HCT116 (cell line): ENCODE measurements at regions not wholly inside any gene's neighbourhood (a gene's known extent, or its start where the extent isn't known, plus 50 kb on each side); places are given as distances from the start of the nearest gene placed in this dataset.

ENCODE experiments used
- ATAC-seq: fragments of 200-7000 bp; cut with Tn5 transposase; 2 replicates; pipeline ENCODE4 v1.9.1; 2020; ENCODE audit warnings: mild to moderate bottlenecking, moderate library complexity
- BruUV-seq: library from RNA; stranded (reverse); fragments of 400-500 nt; replicated peaks from 2 replicates; lab custom pipeline; 2021; lab: Mats Ljungman, UMichigan
- CTCF ChIA-PET: fragments of 300-600 bp; sonication (Branson Sonifier 250); formaldehyde crosslinking; loops from one replicate; lab custom pipeline; 2021; ENCODE audit warnings: antibody characterized with exemption; lab: Charles Lee
- POLR2A ChIA-PET: fragments of 300-600, 350-600 bp; sonication (Branson Sonifier 250); formaldehyde crosslinking; loops from one replicate; lab custom pipeline; 2021; ENCODE audit warnings: antibody characterized with exemption; lab: Charles Lee
- RAD21 ChIA-PET, 2 experiments: fragments of 300-600 bp; sonication (Branson Sonifier 250); formaldehyde crosslinking; loops; one replicate each; lab custom pipeline; 2023; ENCODE audit warnings: low total read pairs in 2 of 2; ENCODE audit not compliant: uncharacterized antibody in 2 of 2, unreplicated experiment in 2 of 2, low non-redundant PET in 1 of 2; lab: Charles Lee
- DNase-seq: peaks from one replicate; pipeline ENCODE4 v3.0.0-alpha.2; 2010; ENCODE audit warnings: low read depth, low spot score
- H2AFZ ChIP-seq: fragments of 200-600 bp; shearing (Covaris generic), sonication (generic); 2 replicates; pipeline ENCODE4 v1.6.1; 2017; ENCODE audit warnings: low read depth, mixed run types, mixed read lengths, antibody characterized with exemption, low read length; ENCODE audit not compliant: poor library complexity, severe bottlenecking
- H3K27ac ChIP-seq: 2 replicates; pipeline ENCODE4 v1.5.1; 2012; ENCODE audit warnings: low read depth, low read length
- H3K27me3 ChIP-seq: fragments of 200-600 bp; sonication (generic); 2 replicates; pipeline ENCODE4 v1.6.1; 2016; ENCODE audit warnings: mixed run types, low read length, mixed read lengths; ENCODE audit not compliant: insufficient read depth
- H3K36me3 ChIP-seq, 2 experiments: fragments of 200-500 bp in 1 of 2; fragments of 200-600 bp in 1 of 2; sonication (Bioruptor generic) in 1 of 2; sonication (generic) in 1 of 2; 2 replicates each; pipeline versions ENCODE4 v1.5.1 to v1.6.1; 2014 to 2016; ENCODE audit warnings: low read length in 2 of 2, inconsistent platforms in 1 of 2, mixed read lengths in 1 of 2, mixed run types in 1 of 2; ENCODE audit not compliant: insufficient read depth in 2 of 2, control insufficient read depth in 1 of 2
- H3K4me1 ChIP-seq, 2 experiments: fragments of 200-600 bp in 1 of 2; sonication (generic) in 1 of 2; 2 replicates each; pipeline versions ENCODE4 v1.5.1 to v1.6.1; 2012 to 2017; ENCODE audit warnings: low read length in 2 of 2, inconsistent platforms in 1 of 2, mild to moderate bottlenecking in 1 of 2, mixed read lengths in 1 of 2, mixed run types in 1 of 2, moderate library complexity in 1 of 2; ENCODE audit not compliant: insufficient read depth in 2 of 2, control insufficient read depth in 1 of 2
- H3K4me2 ChIP-seq: fragments of 200-600 bp; sonication (generic); 2 replicates; pipeline ENCODE4 v1.6.1; 2017; ENCODE audit warnings: mixed run types, low read length, mixed read lengths
- H3K4me3 ChIP-seq, 2 experiments: fragments of 200-600 bp in 1 of 2; sonication (generic) in 1 of 2; replicated peaks in 1 of 2; 2 replicates each; pipeline ENCODE4 v1.5.1; 2011 to 2016; ENCODE audit warnings: low read length in 2 of 2, control low read depth in 1 of 2, low read depth in 1 of 2, mild to moderate bottlenecking in 1 of 2, mixed read lengths in 1 of 2, mixed run types in 1 of 2
- H3K79me2 ChIP-seq: fragments of 200-600 bp; sonication (generic); 2 replicates; pipeline ENCODE4 v1.6.1; 2017; ENCODE audit warnings: mild to moderate bottlenecking, mixed run types, low read length, moderate library complexity, mixed read lengths; ENCODE audit not compliant: insufficient read depth
- H3K9ac ChIP-seq: fragments of 200-600 bp; sonication (generic); 2 replicates; pipeline ENCODE4 v1.6.1; 2016; ENCODE audit warnings: low read length, mixed read lengths
- H3K9me2 ChIP-seq: fragments of 200-600 bp; sonication (generic), shearing (Covaris generic); 2 replicates; pipeline ENCODE4 v1.6.1; 2017; ENCODE audit warnings: mixed run types, mild to moderate bottlenecking, moderate library complexity; ENCODE audit not compliant: insufficient read depth
- H3K9me3 ChIP-seq, 2 experiments: fragments of 200-500 bp in 1 of 2; fragments of 200-600 bp in 1 of 2; sonication (Bioruptor generic) in 1 of 2; sonication (generic) in 1 of 2; 2 replicates each; pipeline ENCODE4 v1.6.1; 2014 to 2017; ENCODE audit warnings: low read length in 2 of 2, mixed read lengths in 2 of 2, inconsistent platforms in 1 of 2, low read depth in 1 of 2, mild to moderate bottlenecking in 1 of 2, mixed run types in 1 of 2, moderate library complexity in 1 of 2; ENCODE audit not compliant: control insufficient read depth in 1 of 2, insufficient read depth in 1 of 2
- H4K20me1 ChIP-seq: fragments of 200-600 bp; sonication (generic), shearing (Covaris generic); 2 replicates; pipeline ENCODE4 v1.6.1; 2017; ENCODE audit warnings: mixed run types, mild to moderate bottlenecking, moderate library complexity; ENCODE audit not compliant: insufficient read depth
- CBX3 ChIP-seq: IDR thresholded peaks from 2 replicates; pipeline ENCODE4 v1.6.1; 2012; ENCODE audit warnings: low read depth
- CEBPB ChIP-seq: IDR thresholded peaks from 2 replicates; pipeline ENCODE4 v1.6.1; 2012; ENCODE audit warnings: low read depth
- ELF1 ChIP-seq: IDR thresholded peaks from 2 replicates; pipeline ENCODE4 v1.6.1; 2012; ENCODE audit warnings: low read depth, borderline replicate concordance
- EZH2phosphoT487 ChIP-seq: fragments of 200-600 bp; IDR thresholded peaks from 2 replicates; pipeline ENCODE4 v1.6.1; 2018; ENCODE audit warnings: antibody characterized with exemption, borderline replicate concordance
- MAX ChIP-seq: IDR thresholded peaks from 2 replicates; pipeline ENCODE4 v1.6.1; 2012
- POLR2A ChIP-seq: IDR thresholded peaks from 2 replicates; pipeline ENCODE4 v1.7.0; 2011; ENCODE audit warnings: borderline replicate concordance; ENCODE audit not compliant: insufficient read depth, insufficient read length; ENCODE audit errors: extremely low read depth
- POLR2AphosphoS5 ChIP-seq: IDR thresholded peaks from 2 replicates; pipeline ENCODE4 v1.6.1; 2011; ENCODE audit warnings: mild to moderate bottlenecking, low read depth, low read length, moderate library complexity
- RAD21 ChIP-seq: IDR thresholded peaks from 2 replicates; pipeline ENCODE4 v1.6.1; 2012; ENCODE audit warnings: low read depth, mild to moderate bottlenecking
- REST ChIP-seq: IDR thresholded peaks from 2 replicates; pipeline ENCODE4 v1.6.1; 2012; ENCODE audit warnings: low read depth
- SP1 ChIP-seq: IDR thresholded peaks from 2 replicates; pipeline ENCODE4 v1.6.1; 2012; ENCODE audit warnings: low read depth
- ZFX ChIP-seq: fragments of 450-650 bp; IDR thresholded peaks from 2 replicates; pipeline ENCODE4 v1.6.1; 2017
- intact Hi-C: fragments of 100-400 bp; cut with micrococcal nuclease; formaldehyde crosslinking; loops from 2 replicates; pipeline ENCODE4 v1.10.0; 2022
- TF ChIP-seq, protein P1 (sequence below): IDR thresholded peaks from 2 replicates; pipeline ENCODE4 v1.6.1; 2012

DNA sequence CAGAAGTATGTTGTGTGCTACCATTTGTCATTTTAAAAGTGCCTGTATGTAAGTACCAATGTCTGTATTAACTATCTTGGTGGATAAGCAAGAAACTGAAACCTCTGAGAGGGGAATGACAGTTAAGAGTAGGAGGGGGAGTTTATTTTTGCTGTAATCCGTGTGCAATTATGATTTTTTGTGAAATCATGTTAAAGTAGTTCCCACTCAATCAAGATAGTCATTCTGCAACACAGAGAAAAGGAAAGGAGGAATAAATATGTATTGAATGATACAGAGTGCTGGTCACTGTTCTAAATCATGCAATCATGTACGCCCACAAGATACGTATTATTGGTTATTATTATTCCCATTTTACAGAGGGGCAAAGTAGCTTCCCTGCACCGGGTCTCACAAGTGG lies 105.1 kb upstream of the UBE2E1 start:
- ChIA-PET RAD21 (no interaction called here), CTCF (no interaction called here), POLR2A (no interaction called here)
- BruUV-seq = no TSS peak
- no peaks in the 10 kb centered on the region for H4K20me1 ChIP-seq
- no peaks in the 10 kb centered on the region for H3K9me2 ChIP-seq
- no peak for ATAC-seq
- no peaks in the 10 kb centered on the region for H3K36me3 ChIP-seq
- no peaks in the 10 kb centered on the region for H3K9me3 ChIP-seq
- no peak overlapping the region for H2AFZ ChIP-seq
- no peaks in the 10 kb centered on the region for H3K27me3 ChIP-seq
- no peak overlapping the region for H3K9ac ChIP-seq
- no peak for TF ChIP-seq CEBPB
- TF ChIP-seq ELF1 = no peak
- TF ChIP-seq REST = no peak
- no peak for TF ChIP-seq CBX3
- no peak for TF ChIP-seq POLR2A
- TF ChIP-seq ZFX = no peak
- TF ChIP-seq, protein P1, sequence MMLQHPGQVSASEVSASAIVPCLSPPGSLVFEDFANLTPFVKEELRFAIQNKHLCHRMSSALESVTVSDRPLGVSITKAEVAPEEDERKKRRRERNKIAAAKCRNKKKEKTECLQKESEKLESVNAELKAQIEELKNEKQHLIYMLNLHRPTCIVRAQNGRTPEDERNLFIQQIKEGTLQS = no peak
- no peak for TF ChIP-seq RAD21
- TF ChIP-seq POLR2AphosphoS5 = no peak
- TF ChIP-seq SP1 = no peak
- no peak for TF ChIP-seq EZH2phosphoT487
- no peak for TF ChIP-seq MAX
- H3K4me1 ChIP-seq = peaks cover 15% of the 10 kb centered on the region in 2 experiments
- H3K27ac ChIP-seq = no peak overlapping the region
- H3K79me2 ChIP-seq = no peaks in the 10 kb centered on the region
- intact Hi-C loops = no loop called here
- no peak overlapping the region for H3K4me2 ChIP-seq
- no peak for DNase-seq
- H3K4me3 ChIP-seq = no peak overlapping the region
